ENCODE measurements at regions not wholly inside any gene's neighbourhood (a gene's known extent, or its start where the extent isn't known, plus 50 kb on each side); places are given as distances from the start of the nearest gene placed in this dataset.

DNA sequence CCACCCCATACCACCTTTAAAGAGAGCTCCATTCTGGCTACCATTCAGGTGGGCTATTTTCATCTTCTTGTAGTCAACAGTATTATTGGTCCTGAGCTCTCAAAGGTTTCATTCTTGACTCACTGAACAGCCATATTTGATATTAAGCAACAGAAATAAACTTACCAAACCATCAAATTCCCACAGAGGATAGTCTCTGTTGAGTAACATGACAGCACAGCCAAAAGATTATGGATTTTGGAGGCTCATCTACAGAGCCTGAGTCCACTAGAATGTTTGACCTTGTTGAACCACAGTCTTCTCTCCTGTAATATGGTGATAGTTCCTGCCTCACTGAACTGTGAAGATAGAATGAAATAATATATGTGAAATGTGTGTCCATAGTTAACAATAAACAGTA is 276.3 kb upstream of the LDB2 start:
- no peak for DNase-seq (ENCODE audit: low read depth in 3 of 3)

DNA sequence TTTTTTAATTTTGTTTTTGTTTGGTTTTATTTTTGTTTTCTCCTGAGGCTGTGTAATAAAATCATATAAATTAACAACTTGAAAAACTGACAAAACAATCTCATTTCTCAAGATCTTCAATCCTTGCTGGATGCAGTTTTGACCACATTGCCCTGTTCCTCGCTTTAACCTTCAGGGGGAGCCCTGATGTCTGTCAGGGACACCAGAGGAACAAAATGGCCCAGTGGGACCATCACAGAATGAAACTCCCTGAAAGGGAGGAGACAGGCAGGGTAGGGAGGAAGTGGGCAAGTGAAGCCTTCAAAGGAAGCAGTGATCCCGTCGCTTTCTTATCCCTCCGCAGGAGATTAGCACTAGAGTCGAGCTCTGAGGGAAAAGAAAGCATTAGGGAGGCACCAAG is 274.9 kb upstream of the LDB2 start:
- DNase-seq (ENCODE audit: low read depth in 3 of 3): no peak

DNA sequence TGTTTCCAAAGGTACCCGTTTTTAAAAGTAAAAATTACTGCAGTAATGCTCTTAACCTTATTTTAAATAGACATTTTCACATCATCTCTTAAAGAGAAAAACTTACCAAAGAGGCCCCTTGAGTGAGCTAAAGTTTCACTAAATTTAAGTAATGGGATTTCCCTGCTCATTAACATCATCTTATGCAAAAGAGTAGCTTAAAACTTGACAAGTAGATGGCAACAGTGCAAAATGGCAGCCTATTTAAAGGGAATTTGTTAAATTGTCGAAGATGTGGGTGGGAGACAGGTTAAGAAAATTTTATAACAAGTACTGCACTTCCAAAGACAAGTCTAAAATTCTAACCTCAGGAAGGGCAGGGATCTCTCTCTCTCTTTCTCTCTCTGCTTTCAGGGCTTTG is 271.7 kb upstream of the LDB2 start:
- DNase-seq (ENCODE audit: low read depth in 3 of 3): no peak

DNA sequence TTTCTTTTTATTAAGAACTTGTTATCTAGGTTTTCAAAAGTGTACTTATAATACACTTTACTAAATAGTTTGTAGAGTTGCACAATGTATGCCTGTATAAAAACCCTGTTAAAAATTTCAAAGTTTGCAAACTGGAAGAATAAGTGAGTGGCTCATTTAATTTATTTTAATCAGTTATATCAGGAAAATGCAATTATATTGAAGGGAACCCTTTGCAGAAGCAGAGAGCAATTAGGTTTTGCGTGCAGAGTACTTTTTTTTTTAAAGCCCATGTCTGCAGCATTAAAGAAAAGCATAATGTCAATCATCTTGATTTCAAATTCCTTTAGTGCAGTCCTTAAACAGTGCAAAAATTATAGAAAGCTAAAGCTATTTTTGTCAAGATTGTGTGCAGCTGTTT is 271.3 kb upstream of the LDB2 start:
- no peak for DNase-seq (ENCODE audit: low read depth in 3 of 3)

DNA sequence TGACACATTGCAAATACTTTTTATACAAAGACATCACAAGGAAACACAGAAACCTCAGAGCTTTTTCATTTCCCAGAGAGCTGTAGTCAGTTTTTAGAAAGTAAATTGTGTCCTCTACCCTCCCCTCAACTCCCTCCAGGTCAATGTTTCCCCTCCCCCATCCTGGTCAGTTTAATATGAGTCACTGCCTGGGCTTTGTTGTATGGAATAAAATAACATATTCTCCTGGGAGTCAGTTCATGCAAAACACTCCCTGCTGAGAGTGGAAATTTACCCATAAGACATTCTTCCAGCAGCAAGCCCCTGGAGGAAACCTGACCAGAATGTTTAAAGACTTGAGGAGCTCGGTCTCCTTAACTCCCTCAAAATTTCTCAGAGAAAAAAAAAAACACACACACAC is 270.1 kb upstream of the LDB2 start:
- DNase-seq (ENCODE audit: low read depth in 3 of 3): no peak

DNA sequence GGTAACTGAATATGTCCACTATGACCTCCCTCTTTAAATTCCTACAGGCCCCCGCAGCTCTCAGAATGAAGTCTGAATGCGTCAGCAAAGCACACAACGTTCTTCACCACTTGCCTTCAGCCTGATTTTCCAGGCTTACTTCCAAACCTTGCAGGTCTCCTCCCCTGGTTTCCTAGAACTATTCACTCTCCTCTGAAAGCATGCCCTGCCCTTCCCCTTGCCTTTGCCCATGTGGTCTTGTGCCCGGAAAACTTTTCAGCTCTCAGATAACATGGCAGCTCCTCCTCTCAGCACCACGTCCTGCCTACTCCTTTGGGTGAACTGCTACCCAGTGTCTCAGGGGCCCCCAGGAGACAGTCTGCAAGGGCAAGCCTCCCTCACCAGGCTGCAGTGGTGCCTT is 268.5 kb upstream of the LDB2 start:
- no peak for DNase-seq (ENCODE audit: low read depth in 3 of 3)

DNA sequence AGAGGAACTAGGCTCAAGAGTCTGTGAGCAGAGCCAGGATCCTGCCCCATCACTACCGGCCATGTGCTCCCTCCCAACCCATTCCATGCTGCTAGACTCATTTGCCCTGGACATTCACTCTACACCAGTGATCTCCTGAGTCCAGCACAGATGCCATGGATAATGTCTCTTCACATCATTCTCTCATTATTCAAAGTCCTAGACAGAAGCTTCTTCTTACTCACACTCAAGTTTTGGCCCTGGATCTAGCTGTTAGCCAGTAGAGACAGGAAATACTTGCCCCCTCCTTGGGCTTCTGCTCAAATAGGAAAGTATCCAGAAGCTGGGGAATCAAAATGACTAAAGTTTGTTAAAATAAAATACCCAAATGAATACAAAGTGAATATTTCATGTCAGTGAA is 266.8 kb upstream of the LDB2 start:
- DNase-seq (ENCODE audit: low read depth in 3 of 3): no peak

DNA sequence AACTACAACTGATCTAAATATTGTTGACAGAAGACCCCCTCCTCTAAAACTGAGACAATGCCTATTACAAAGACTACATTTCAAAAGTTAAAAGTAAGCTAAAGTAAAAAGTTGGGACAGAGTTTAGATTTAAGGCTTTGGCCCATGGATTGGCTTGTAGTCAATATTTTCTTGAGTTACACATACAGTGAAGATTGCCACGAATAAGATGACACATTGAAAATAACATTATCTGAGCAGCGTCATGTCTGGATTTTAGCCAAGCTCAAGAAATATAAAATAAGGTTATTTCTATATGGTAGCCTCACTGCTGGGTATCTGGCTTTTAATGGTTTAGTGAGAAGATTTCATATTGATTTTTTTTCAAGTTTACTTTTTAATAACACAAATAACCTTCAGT is 266.2 kb upstream of the LDB2 start:
- no peak for DNase-seq (ENCODE audit: low read depth in 3 of 3)

DNA sequence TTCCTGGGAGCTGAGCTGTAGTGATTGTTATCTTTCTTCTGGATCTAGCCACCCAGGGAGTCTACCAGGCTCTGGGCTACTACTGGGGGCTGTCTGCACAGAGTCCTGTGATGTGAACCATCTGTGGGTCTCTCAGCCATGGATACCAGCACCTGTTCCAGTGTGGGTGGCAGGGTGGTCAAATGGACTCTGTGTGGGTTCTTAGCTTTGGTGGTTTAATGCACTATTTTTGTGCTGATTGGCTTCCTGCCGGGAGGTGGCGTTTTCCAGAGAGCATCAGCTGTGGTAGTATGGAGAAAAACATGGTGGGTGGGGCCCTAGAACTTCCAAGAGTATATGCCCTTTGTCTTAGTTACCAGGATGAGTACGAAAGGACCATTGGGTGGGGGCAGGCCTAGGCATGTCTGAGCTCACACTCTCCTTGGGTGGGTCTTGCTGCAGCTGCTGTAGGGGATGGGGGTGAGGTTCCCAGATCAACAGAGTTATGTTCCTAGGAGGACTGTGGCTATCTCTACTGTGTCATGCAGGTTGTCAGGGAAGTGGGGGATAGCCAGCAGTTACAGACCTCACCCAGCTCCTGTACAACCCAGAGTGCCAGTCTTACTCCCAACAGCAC is 264.8 kb upstream of the LDB2 start:
- no peak for DNase-seq (ENCODE audit: low read depth in 3 of 3)

DNA sequence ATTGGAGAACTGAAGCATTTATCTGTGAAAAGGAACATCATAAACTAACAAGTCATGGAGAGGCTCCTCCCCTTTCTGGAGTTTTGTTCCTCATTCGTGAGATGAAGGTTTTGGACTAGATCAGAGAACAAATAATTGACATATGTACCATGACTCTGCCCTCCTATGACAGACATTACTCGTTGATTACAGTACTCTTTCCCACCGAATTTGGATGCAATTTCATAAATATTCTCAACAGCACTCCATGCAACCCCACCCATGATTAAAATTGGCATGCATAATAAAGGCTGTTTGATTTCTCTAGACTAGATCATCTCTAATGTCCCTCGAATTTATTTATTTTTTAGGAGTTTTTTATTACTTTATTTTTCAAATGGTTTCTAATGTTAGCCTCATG is 258.9 kb upstream of the LDB2 start:
- no peak for DNase-seq (ENCODE audit: low read depth in 3 of 3)

DNA sequence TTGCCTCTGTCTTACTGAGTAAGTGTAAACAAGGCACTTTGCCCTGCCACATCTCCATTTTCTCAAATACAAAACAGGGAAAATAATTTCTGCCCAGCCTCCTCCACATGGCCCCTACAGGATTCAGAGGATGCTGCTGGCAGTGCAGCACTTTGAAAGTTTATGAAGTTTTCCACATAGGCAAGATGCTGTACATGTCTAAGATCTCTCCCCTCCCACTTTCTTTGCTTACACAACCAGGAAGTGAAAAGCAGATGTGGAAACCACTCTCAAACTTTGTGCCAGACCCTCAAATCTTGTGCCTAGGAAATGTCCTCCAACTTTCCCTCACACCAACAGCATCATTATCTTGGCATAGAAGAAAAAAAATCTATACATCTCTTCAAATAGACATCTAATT is 257.0 kb upstream of the LDB2 start:
- no peak for DNase-seq (ENCODE audit: low read depth in 3 of 3)

DNA sequence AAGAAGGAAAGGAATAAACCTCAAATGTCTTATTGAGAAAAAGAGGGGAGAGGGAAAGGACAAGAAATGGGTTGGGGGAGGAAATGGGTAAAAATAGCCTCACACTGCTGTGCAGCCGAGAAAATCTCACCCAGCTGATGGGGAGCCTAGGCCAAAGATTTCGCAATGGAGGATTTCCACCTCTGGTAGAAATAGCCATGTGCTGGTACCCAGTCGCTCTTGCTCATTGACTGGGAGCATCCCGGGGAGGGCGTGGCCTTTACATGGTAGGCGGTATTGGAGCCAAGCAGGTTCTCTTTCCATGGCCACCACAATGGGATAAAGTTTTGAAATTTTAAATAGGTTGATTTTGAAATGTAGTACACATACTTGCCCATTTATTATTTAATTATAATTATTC is 255.1 kb upstream of the LDB2 start:
- no peak for DNase-seq (ENCODE audit: low read depth in 3 of 3)

DNA sequence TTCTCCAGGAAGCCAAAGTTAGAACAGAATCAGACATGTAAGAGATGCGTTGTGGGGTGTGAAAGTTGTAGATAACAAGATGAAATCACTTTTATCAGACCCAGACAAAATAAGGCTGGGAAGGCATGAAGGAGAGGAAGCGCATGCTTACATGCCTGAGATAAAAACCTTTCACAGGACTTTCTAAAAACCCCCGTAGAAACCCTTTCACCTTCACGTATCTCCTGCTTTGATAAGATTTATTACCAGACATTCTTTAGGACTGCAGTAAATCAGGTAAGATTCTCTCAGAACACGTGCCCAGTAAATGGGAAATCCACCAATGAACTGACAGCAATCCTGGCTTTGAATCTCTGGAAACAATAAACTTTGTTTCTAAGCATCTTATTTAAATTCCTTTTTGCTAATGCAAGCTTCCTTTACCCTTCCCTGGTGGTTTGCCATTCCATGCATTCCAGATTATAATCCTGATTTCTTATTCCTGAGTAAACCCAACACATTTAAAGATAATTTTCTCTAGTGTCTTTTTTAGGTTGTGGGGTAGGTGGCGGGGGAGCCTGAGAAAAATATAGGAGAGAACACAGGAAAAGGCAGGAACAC is 254.6 kb upstream of the LDB2 start:
- DNase-seq (ENCODE audit: low read depth in 3 of 3): no peak

DNA sequence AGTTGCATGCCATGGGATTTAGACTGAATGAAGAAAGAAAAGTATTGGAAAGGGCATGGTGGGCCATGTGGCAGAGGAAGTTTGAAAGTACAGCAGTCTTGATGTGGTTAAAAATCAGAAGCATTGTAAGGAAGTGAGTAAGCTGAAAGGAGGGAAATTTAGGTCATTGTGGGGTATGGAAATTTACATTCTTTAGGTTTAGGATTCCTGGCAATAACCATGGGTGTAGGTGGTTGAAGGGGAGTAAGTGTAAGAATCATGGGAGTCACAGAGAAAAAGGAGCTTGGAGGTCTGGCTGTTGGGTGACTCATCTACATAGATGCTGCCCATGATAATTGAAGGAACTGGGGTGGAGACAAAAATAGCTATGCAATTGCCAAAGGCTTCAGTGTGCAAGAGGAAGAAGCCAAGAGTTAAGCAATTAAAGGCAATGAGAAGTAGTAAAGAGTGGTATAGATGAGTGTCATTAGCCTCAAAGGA is 243.8 kb upstream of the LDB2 start:
- no peak for DNase-seq (ENCODE audit: low read depth in 3 of 3)

DNA sequence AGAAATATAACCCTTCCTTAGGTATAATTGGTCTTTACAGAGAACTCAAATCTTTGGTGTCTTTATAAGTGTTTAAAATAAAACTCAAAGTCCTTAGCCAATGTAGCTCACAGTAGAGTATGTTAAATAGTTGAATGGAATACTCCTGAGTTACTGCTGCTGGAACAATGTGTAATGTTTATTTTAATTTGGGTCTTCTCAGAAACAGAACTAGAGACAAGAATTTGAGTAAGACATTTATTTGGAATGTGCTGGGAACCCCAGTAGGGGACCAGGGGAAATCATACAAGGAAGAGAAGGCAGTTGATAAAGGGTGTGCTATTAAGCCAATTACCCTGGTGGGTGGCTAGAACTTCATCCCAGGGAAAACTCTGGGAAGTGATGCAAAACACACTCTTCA is 240.4 kb upstream of the LDB2 start:
- DNase-seq (ENCODE audit: low read depth in 3 of 3): no peak

DNA sequence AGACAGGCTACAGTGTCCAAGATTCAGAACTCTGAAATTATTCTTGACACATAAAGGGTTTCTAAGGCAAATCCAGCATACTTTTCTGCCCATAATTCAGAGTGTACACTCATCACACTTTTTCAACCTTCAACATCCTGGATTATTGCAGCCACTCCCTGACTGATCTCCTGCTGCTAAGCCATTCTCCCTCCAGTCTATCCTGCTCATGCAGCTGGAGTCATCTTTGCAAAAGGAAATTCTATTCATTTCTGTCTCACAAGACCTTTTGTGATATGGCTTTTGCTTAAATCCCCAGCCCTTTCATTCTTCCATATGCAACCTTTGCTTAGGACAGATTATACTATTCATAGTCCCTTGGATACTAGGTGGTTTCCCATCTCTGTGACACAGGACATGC is 236.1 kb upstream of the LDB2 start:
- no peak for DNase-seq (ENCODE audit: low read depth in 3 of 3)

DNA sequence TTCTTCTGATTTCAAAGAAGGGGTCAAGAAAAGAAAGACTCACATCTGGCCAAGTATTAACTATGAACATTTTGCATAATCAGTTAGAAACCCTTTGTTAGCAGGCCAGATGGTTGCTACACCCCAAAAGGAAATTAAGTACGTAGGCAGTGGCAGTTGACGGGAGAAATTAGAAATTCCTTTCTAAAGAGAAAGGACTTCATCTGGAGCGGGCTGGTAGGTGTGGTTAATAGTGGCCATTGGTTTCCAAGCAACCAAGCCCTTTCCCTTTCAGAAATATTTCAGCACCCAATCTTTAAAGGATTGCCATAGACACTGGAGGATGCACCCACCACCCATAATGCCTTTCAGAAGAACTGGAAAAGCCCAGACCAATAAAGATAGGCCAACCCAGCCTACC is 235.7 kb upstream of the LDB2 start:
- DNase-seq (ENCODE audit: low read depth in 3 of 3): no peak

DNA sequence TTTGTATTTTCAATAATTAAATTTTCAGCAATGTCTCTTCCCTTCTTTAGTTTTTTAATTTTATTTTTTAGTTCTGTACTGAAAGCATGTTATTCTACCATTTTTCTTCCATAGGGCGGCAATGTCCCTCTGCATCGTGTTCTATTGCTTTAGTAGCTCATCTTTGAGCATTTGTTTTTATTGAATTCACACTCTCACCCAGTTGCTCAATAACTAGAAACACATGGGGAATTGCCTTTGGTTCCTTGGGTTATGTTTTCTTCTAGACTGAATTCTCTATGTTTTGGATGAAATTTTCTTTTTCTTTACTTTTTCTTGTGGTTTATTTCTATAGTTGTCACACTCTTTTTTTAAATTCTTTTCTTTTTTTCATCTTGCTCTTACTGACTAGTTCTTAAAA is 233.8 kb upstream of the LDB2 start:
- DNase-seq (ENCODE audit: low read depth in 3 of 3): no peak

DNA sequence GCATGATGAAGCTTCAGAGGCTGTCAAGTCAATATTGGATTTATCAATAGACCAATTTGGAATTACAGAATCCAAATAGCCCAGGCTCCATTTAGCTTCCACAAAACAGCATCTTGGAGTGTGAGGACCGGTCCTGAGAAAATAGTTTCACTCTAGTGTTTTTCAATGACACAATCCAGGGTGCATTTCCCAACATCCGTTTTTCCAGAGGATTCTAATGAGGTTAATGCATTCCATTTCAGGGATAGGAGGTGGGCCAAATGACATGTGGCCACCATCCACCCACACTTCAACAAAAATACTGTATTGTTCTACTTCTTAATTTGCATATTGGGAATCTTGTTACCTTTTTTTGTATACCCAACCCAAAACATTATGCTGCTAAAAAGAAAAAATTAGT is 229.8 kb upstream of the LDB2 start:
- no peak for DNase-seq (ENCODE audit: low read depth in 3 of 3)

DNA sequence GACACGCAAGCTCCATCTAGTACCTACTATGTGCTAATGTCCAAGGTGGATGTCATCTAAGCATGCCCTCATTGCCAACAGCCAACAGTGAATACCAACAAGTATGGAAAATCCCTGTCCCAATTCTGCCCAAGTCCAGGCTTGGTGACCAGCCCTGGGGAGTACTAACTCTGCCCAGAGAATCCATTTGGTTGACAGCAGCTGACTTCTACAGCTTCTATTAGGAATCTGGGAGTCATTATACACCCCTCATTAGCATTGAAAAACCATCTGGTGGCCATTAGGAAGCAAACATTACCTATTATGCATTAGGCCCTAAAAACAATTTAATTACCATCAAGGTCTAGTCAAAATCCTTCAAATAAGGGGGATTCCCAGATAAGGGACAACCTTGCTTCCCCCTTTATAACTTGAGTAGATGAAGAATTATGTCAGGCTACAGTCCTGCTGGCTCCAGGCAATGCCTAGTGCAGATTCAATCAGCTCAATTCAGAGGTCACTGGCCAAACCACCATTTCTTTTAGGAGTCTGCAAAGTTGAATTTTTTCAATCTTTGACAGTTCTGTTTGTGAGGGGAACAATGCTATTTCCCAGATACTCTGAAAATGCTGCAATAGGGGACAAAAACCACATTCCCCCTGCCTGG is 228.0 kb upstream of the LDB2 start:
- DNase-seq (ENCODE audit: low read depth in 3 of 3): no peak

DNA sequence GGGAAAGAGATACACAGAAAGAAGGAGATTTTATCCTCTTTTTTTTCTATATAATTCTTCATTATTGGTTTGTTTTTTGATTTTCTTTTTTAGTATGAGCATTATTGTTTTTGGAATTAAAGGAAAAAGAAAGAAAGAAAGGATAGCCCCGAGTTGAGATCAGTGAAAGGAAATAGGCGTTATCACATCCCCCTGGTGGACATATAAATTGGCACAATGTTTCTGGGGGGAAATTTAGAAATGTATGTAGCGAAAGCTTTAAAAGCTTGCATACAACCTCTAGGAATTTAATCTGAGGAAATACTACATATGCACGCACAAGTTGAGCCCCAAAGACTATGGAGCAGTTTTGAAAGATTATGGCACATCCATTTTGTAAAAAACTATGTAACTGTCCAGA is 226.3 kb upstream of the LDB2 start:
- no peak for DNase-seq (ENCODE audit: low read depth in 3 of 3)

DNA sequence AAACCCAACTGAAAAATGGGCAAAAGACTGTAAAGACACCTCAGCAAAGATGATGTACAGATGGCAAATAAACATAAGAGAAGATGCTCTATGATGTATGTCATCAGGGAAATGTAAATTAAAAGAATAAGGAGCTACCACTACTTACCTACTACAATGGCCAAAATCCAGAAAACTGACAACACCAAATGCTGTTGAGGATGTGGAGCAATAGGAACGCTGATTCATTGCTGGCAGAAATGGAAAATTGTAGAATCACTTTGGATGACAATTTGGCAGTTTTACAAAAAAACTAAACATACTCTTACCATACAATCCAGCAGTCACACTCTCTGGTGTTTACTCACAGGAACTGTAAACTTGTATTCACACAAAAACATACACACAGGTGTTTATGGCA is 222.3 kb upstream of the LDB2 start:
- DNase-seq (ENCODE audit: low read depth in 3 of 3): no peak

DNA sequence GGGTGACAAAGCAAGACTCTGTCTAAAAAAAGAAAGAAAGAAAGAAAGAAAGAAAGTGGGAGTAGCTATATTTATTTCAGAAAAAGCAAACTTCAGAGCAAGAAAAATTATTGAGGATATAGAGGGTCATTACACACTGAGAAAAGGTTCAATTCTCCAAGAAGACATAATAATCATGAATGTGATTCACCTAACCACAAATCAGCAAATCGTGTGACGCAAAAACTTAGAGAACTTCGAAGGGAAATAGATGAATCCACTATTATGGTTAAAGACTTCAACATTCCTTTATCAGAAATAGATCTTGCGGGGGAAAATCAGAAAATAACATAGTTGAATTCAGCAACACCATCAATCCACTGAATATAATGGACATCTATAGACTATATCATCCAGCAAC is 219.3 kb upstream of the LDB2 start:
- DNase-seq (ENCODE audit: low read depth in 3 of 3): no peak

DNA sequence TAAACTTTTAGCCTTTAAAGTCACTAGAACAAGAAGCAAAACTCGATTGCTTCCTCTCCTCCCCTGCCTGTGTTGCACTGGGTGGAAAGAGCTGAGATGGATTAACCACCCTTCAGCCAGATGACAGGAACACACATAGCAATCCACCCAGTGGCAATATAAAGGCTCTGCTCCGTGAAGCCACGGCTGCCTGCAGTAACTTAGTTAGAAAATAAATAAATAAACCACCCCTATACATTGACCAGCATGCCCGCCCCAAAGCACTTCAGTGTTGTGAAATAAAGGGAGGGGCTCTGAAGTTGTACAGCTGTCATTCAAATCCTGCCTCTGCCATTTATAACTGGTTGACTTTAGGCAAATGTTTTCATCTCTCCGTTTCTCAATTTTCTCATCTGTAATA is 217.1 kb upstream of the LDB2 start:
- no peak for DNase-seq (ENCODE audit: low read depth in 3 of 3)
